ENCODE measurements at regions not wholly inside any gene's neighbourhood (a gene's known extent, or its start where the extent isn't known, plus 50 kb on each side); places are given as distances from the start of the nearest gene placed in this dataset.

DNA sequence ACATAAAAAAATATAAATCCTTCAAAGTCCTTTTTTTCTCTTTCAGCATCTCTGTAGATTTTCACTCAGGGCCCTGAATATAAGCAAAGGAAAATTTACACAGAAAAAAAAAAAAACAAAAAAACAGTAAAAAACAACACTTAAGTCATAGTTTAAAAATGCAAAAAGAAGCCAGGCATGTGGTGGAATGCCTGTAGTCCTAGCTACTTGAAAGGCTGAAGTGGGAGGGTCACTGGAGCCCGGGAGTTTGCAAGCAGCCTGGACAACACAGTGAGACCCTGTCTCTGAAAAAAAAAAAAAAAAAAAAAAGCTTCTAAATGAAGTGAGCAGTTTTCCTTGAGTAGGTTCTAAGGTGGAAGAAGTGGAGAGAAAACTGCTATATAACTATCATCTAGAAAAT, 55.0 kb upstream of the BNC2 start (continued):
- TF ChIP-seq ATF2 (IDR thresholded peaks at IDR 0.05; ENCODE audit: low read length) (no peak), JUN (IDR thresholded peaks at IDR 0.05; ENCODE audit: low read depth, low read length) (no peak), KDM1A (IDR thresholded peaks at IDR 0.05; ENCODE audit: borderline replicate concordance, low read length) (no peak), BACH1 (IDR thresholded peaks at IDR 0.05; ENCODE audit: low read length) (no peak), SIRT6 (IDR thresholded peaks at IDR 0.05; ENCODE audit: low read length) (no peak)

Data from H1 (cell line).